K562 (cell line): ENCODE measurements at regions not wholly inside any gene's neighbourhood (a gene's known extent, or its start where the extent isn't known, plus 50 kb on each side); places are given as distances from the start of the nearest gene placed in this dataset.

Experiments used
- BRCA1 ChIP-seq, 2 experiments: fragments of 450-650 bp in 1 of 2; sonication (generic) in 1 of 2; formaldehyde crosslinking in 1 of 2; IDR thresholded peaks; 2 replicates each; pipeline versions ENCODE4 v1.5.0 to v1.6.1; 2017 to 2020; ENCODE audit warnings: mild to moderate bottlenecking in 1 of 2, missing genetic modification reagents in 1 of 2
- ZNF121 ChIP-seq: sonication (generic); formaldehyde crosslinking; conservative IDR thresholded peaks from 2 replicates; pipeline ENCODE4 v1.8.0; 2022; ENCODE audit warnings: missing genetic modification reagents

GRCh38 chr1:82755191-82755590 is 954.5 kb downstream of the ADGRL2 start:
- no peak for TF ChIP-seq BRCA1 (IDR thresholded peaks at IDR 0.05)
- no peak for TF ChIP-seq BRCA1 (CRISPR knock-in tag; IDR thresholded peaks at IDR 0.05)
- no peak for TF ChIP-seq ZNF121 (CRISPR knock-in tag)
